HCT116 (cell line): ENCODE measurements at regions not wholly inside any gene's neighbourhood (a gene's known extent, or its start where the extent isn't known, plus 50 kb on each side); places are given as distances from the start of the nearest gene placed in this dataset.

Source experiments
- ATAC-seq: fragments of 200-7000 bp; cut with Tn5 transposase; 2 replicates; pipeline ENCODE4 v1.9.1; 2020; ENCODE audit warnings: mild to moderate bottlenecking, moderate library complexity
- BruUV-seq: library from RNA; stranded (reverse); fragments of 400-500 nt; replicated peaks from 2 replicates; lab custom pipeline; 2021; lab: Mats Ljungman, UMichigan
- CTCF ChIA-PET: fragments of 300-600 bp; sonication (Branson Sonifier 250); formaldehyde crosslinking; loops from one replicate; lab custom pipeline; 2021; ENCODE audit warnings: antibody characterized with exemption; lab: Charles Lee
- POLR2A ChIA-PET: fragments of 300-600, 350-600 bp; sonication (Branson Sonifier 250); formaldehyde crosslinking; loops from one replicate; lab custom pipeline; 2021; ENCODE audit warnings: antibody characterized with exemption; lab: Charles Lee
- RAD21 ChIA-PET, 2 experiments: fragments of 300-600 bp; sonication (Branson Sonifier 250); formaldehyde crosslinking; loops; one replicate each; lab custom pipeline; 2023; ENCODE audit warnings: low total read pairs in 2 of 2; ENCODE audit not compliant: uncharacterized antibody in 2 of 2, unreplicated experiment in 2 of 2, low non-redundant PET in 1 of 2; lab: Charles Lee
- DNase-seq: peaks from one replicate; pipeline ENCODE4 v3.0.0-alpha.2; 2010; ENCODE audit warnings: low read depth, low spot score
- H2AFZ ChIP-seq: fragments of 200-600 bp; shearing (Covaris generic), sonication (generic); 2 replicates; pipeline ENCODE4 v1.6.1; 2017; ENCODE audit warnings: low read depth, mixed run types, mixed read lengths, antibody characterized with exemption, low read length; ENCODE audit not compliant: poor library complexity, severe bottlenecking
- H3K27ac ChIP-seq: 2 replicates; pipeline ENCODE4 v1.5.1; 2012; ENCODE audit warnings: low read depth, low read length
- H3K27me3 ChIP-seq: fragments of 200-600 bp; sonication (generic); 2 replicates; pipeline ENCODE4 v1.6.1; 2016; ENCODE audit warnings: mixed run types, low read length, mixed read lengths; ENCODE audit not compliant: insufficient read depth
- H3K36me3 ChIP-seq, 2 experiments: fragments of 200-500 bp in 1 of 2; fragments of 200-600 bp in 1 of 2; sonication (Bioruptor generic) in 1 of 2; sonication (generic) in 1 of 2; 2 replicates each; pipeline versions ENCODE4 v1.5.1 to v1.6.1; 2014 to 2016; ENCODE audit warnings: low read length in 2 of 2, inconsistent platforms in 1 of 2, mixed read lengths in 1 of 2, mixed run types in 1 of 2; ENCODE audit not compliant: insufficient read depth in 2 of 2, control insufficient read depth in 1 of 2
- H3K4me1 ChIP-seq, 2 experiments: fragments of 200-600 bp in 1 of 2; sonication (generic) in 1 of 2; 2 replicates each; pipeline versions ENCODE4 v1.5.1 to v1.6.1; 2012 to 2017; ENCODE audit warnings: low read length in 2 of 2, inconsistent platforms in 1 of 2, mild to moderate bottlenecking in 1 of 2, mixed read lengths in 1 of 2, mixed run types in 1 of 2, moderate library complexity in 1 of 2; ENCODE audit not compliant: insufficient read depth in 2 of 2, control insufficient read depth in 1 of 2
- H3K4me2 ChIP-seq: fragments of 200-600 bp; sonication (generic); 2 replicates; pipeline ENCODE4 v1.6.1; 2017; ENCODE audit warnings: mixed run types, low read length, mixed read lengths
- H3K4me3 ChIP-seq, 2 experiments: fragments of 200-600 bp in 1 of 2; sonication (generic) in 1 of 2; replicated peaks in 1 of 2; 2 replicates each; pipeline ENCODE4 v1.5.1; 2011 to 2016; ENCODE audit warnings: low read length in 2 of 2, control low read depth in 1 of 2, low read depth in 1 of 2, mild to moderate bottlenecking in 1 of 2, mixed read lengths in 1 of 2, mixed run types in 1 of 2
- H3K79me2 ChIP-seq: fragments of 200-600 bp; sonication (generic); 2 replicates; pipeline ENCODE4 v1.6.1; 2017; ENCODE audit warnings: mild to moderate bottlenecking, mixed run types, low read length, moderate library complexity, mixed read lengths; ENCODE audit not compliant: insufficient read depth
- H3K9ac ChIP-seq: fragments of 200-600 bp; sonication (generic); 2 replicates; pipeline ENCODE4 v1.6.1; 2016; ENCODE audit warnings: low read length, mixed read lengths
- H3K9me2 ChIP-seq: fragments of 200-600 bp; sonication (generic), shearing (Covaris generic); 2 replicates; pipeline ENCODE4 v1.6.1; 2017; ENCODE audit warnings: mixed run types, mild to moderate bottlenecking, moderate library complexity; ENCODE audit not compliant: insufficient read depth
- H3K9me3 ChIP-seq, 2 experiments: fragments of 200-500 bp in 1 of 2; fragments of 200-600 bp in 1 of 2; sonication (Bioruptor generic) in 1 of 2; sonication (generic) in 1 of 2; 2 replicates each; pipeline ENCODE4 v1.6.1; 2014 to 2017; ENCODE audit warnings: low read length in 2 of 2, mixed read lengths in 2 of 2, inconsistent platforms in 1 of 2, low read depth in 1 of 2, mild to moderate bottlenecking in 1 of 2, mixed run types in 1 of 2, moderate library complexity in 1 of 2; ENCODE audit not compliant: control insufficient read depth in 1 of 2, insufficient read depth in 1 of 2
- H4K20me1 ChIP-seq: fragments of 200-600 bp; sonication (generic), shearing (Covaris generic); 2 replicates; pipeline ENCODE4 v1.6.1; 2017; ENCODE audit warnings: mixed run types, mild to moderate bottlenecking, moderate library complexity; ENCODE audit not compliant: insufficient read depth
- EZH2 ChIP-seq: fragments of 200-600 bp; sonication (generic); IDR thresholded peaks from 2 replicates; pipeline ENCODE4 v1.6.1; 2017; ENCODE audit warnings: antibody characterized with exemption, mixed run types
- EZH2phosphoT487 ChIP-seq: fragments of 200-600 bp; IDR thresholded peaks from 2 replicates; pipeline ENCODE4 v1.6.1; 2018; ENCODE audit warnings: antibody characterized with exemption, borderline replicate concordance
- REST ChIP-seq: IDR thresholded peaks from 2 replicates; pipeline ENCODE4 v1.6.1; 2012; ENCODE audit warnings: low read depth
- SIN3A ChIP-seq: IDR thresholded peaks from 2 replicates; pipeline ENCODE4 v1.6.1; 2012; ENCODE audit warnings: low read depth
- SP1 ChIP-seq: IDR thresholded peaks from 2 replicates; pipeline ENCODE4 v1.6.1; 2012; ENCODE audit warnings: low read depth
- ZFX ChIP-seq: fragments of 450-650 bp; IDR thresholded peaks from 2 replicates; pipeline ENCODE4 v1.6.1; 2017
- intact Hi-C: fragments of 100-400 bp; cut with micrococcal nuclease; formaldehyde crosslinking; loops from 2 replicates; pipeline ENCODE4 v1.10.0; 2022
- TF ChIP-seq, protein P1 (sequence below), 3 experiments: fragments of 200-600 bp in 1 of 3; sonication (generic) in 1 of 3; IDR thresholded peaks in 2 of 3; conservative IDR thresholded peaks in 1 of 3; 2 replicates each; pipeline ENCODE4 v1.5.1; 2012 to 2017; ENCODE audit warnings: low read depth in 2 of 3, low read length in 2 of 3, antibody characterized with exemption in 1 of 3, borderline replicate concordance in 1 of 3, control low read depth in 1 of 3, mild to moderate bottlenecking in 1 of 3, mixed read lengths in 1 of 3, mixed run types in 1 of 3, moderate library complexity in 1 of 3; ENCODE audit not compliant: insufficient read depth in 1 of 3

DNA sequence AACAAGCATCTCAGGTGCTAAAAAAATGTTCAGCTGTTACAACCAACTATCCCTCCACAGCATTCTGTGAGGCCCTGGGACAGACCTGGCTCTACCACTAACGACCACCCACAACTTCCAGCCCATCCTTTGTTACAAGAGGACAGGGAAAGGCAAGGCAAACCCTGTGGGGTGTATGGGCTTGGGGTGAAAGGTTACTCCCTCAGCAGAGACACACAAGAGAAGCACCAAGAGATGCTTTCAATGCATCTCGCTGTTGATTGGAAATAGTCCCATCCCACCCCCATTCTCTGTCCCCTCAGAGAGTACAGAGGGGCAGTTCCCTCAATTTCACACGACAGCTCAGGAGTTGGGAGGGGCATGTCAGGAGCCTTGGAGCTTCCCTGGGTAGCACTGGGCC lies 234.1 kb downstream of the CAAP1 start:
- no TSS peak for BruUV-seq
- DNase-seq: no peak
- 0 out of 2 replicates have a peak, but pooled peaks cover 5% of the 10 kb centered on the region for H3K27me3 ChIP-seq
- RAD21 ChIA-PET: no interaction called here
- POLR2A ChIA-PET: no interaction called here
- intact Hi-C loops: no loop called here
- no peaks in the 10 kb centered on the region for H3K4me1 ChIP-seq
- no peaks in the 10 kb centered on the region for H3K9me2 ChIP-seq
- H3K36me3 ChIP-seq: no peaks in the 10 kb centered on the region
- no peak overlapping the region for H3K4me3 ChIP-seq
- H3K4me2 ChIP-seq: no peak overlapping the region
- H2AFZ ChIP-seq: no peak overlapping the region
- H3K9me3 ChIP-seq: no peaks in the 10 kb centered on the region
- CTCF ChIA-PET: no interaction called here
- no peaks in the 10 kb centered on the region for H3K79me2 ChIP-seq
- no peak overlapping the region for H3K27ac ChIP-seq
- H4K20me1 ChIP-seq: no peaks in the 10 kb centered on the region
- H3K9ac ChIP-seq: no peak overlapping the region
- ATAC-seq: no peak
- TF ChIP-seq ZFX (no peak), SP1 (no peak), EZH2phosphoT487 (no peak), SIN3A (no peak), EZH2 (no peak), REST (no peak)
- TF ChIP-seq, protein P1, sequence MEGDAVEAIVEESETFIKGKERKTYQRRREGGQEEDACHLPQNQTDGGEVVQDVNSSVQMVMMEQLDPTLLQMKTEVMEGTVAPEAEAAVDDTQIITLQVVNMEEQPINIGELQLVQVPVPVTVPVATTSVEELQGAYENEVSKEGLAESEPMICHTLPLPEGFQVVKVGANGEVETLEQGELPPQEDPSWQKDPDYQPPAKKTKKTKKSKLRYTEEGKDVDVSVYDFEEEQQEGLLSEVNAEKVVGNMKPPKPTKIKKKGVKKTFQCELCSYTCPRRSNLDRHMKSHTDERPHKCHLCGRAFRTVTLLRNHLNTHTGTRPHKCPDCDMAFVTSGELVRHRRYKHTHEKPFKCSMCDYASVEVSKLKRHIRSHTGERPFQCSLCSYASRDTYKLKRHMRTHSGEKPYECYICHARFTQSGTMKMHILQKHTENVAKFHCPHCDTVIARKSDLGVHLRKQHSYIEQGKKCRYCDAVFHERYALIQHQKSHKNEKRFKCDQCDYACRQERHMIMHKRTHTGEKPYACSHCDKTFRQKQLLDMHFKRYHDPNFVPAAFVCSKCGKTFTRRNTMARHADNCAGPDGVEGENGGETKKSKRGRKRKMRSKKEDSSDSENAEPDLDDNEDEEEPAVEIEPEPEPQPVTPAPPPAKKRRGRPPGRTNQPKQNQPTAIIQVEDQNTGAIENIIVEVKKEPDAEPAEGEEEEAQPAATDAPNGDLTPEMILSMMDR (IDR thresholded peaks at IDR 0.05 in 2 of 3, conservative IDR thresholded peaks at IDR 0.05 in 1 of 3; ENCODE audit: borderline replicate concordance in 1 of 3, insufficient read depth in 1 of 3, low read depth in 2 of 3, low read length in 2 of 3): no peak
